Renal cortex interstitium (tissue), 11 donors: ENCODE measurements at regions not wholly inside any gene's neighbourhood (a gene's known extent, or its start where the extent isn't known, plus 50 kb on each side); places are given as distances from the start of the nearest gene placed in this dataset.
"Not testable (repeated sequence)": the region's sequence is repeated elsewhere in the genome, so short reads cannot be mapped to it uniquely, and the experiment has no call there.

ENCODE experiments used
- DNase-seq, 11 donors: peaks; one replicate each; pipeline ENCODE4 v3.0.0-alpha.2; 2013; ENCODE audit warnings: low read depth in 9 of 11, low spot score in 4 of 11; ENCODE audit errors: extremely low read depth in 1 of 11

DNA sequence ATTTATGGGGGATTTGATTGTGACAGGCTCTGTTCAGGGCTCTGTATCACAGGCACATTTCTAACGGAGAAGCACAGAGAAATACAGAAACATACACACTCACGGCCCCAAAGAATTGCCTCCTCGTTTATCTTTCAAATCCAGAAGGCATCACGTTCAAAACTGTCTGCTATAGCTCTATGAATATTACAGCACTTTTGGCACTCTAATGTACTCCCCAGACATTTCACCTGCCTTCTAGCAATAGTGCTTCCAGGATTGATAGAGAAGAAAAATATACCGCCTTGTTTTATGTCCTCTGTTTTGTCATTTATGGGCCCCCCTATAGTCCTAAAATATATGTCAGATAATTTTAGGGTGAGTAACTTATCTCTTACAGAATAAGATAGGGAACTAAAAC lies 947.5 kb downstream of the ANKRD7 start:
- DNase-seq = no peak

DNA sequence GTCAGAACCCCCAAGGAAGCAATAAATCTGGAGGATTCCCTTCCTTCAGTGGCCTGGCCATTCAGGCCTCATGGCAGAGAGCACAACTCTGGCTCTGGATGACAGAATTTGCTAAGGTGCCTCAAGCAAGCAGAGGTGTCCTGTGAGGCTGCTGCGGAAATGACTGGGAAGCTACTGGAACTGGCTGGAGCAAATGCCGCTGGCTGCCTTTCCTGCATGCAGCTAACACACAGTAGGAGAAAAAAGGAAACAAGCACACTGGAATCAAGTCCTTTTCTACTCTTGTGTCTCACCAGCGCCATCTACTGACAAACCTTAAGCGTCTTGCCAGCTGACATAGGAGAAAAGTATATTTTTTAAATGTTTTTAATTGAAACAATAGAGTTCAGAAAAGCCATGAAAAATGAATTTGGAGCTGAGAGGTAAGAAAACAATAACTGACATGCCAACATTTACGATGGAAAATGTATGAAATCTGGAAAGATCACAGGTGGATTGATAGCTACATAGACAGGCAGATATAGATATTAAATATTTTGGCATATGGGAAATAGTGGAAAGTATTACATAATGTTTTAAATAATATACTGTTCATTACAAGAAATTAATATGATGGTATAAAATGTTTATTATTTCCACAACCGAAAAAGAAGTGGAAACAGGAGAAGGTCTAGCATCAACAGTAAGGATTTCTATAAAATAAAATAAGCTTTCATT lies 951.6 kb downstream of the ANKRD7 start:
- DNase-seq = peak; percentile 36 to 77 (median 55)

- DNase-seq = no peak
These were observed 953.4 kb downstream of the ANKRD7 start for GRCh38 chr7:119177863-119178262.

DNA sequence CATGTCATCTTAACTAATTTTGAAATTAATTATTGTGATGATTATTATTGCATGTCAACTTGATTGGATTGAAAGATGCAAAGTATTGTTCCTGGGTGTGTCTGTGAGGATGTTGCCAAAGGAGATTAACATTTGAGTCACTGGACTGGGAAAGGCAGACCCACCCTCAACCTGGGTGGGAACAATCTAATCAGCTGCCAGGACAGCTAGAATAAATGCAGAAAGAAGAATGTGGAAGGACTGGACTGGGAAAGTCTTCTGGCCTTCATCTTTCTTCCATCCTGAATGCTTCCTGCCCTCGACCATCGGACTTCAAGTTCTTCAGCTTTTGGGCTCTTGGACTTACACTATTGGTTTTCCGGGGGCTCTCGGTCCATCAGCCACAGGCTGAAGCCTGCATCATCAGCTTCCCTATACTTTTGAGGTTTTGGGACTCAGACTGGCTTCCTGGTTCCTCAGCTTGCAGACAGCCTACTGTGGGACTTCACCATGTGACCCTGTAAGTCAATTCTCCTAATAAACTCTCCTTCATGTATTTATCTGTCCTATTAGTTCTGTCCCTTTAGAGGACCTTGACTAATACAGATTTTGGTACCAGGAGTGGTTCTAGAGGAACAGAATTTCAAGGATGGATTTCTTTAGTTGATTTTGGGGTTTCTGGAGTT lies 959.8 kb downstream of the ANKRD7 start:
- no peak for DNase-seq

DNA sequence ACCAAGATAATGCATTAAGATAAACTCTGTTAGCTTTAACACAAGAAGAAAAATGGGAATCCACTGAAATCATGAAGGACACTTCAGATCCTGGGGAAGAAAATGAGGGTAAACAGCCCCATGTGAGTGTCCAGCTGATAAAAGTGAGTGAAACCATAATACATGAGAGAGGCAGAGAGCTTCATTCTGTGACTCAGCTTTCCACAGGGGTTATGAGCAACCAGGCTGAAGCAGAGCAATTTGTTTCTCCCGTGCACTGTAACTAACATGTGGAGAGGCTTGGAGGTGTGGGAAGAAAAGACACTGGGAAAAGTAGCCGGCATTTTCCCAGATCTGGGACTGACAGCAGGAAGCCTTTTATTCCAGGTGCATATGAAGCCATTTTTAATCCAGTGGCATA lies 971.7 kb downstream of the ANKRD7 start:
- DNase-seq = no peak

- no peak for DNase-seq
These were observed 972.8 kb downstream of the ANKRD7 start for GRCh38 chr7:119197172-119197876.

- peak in 5 of 11 donors; percentile 4 to 23 (median 10) for DNase-seq
These were observed 973.5 kb downstream of the ANKRD7 start for GRCh38 chr7:119197877-119198527.

DNA sequence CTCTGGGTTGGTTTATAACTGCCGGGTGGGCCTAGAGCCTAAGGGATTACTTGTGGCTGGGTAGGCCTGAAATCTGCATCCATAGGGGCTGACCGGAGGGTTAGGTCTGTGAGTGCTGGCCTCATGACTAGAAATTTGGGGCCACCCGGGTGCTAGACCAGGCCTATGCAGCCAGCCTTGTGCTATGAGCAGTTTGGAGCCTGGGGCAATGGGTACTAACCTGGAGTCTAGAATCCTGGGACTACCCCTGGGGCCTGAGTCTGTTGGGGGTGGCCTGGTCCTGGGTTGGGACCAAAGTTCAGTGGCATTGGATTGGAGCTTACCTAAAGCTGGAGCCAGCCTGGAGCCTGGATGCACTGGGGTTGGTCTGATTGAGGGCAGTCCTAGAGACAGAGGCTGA lies 995.2 kb downstream of the ANKRD7 start:
- DNase-seq = no peak

DNA sequence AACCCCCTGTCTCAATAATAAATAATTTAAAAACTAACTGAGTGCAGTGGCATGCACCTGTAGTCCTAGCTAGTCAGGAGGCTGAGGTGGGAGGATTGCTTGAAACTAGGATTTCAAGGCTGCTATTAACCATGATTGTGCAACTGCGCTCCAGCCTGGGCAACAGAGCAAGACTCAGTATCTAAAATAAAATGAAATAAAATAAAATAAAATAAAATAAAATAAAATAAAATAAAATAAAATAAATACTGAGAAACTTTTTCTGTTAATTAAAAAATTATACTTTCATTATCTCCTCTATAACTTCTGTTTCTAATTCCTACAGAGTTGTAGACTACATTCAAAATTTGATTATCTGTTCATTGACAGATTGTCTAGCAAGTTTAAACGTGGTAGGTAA lies 999.4 kb downstream of the ANKRD7 start:
- no peak for DNase-seq

DNA sequence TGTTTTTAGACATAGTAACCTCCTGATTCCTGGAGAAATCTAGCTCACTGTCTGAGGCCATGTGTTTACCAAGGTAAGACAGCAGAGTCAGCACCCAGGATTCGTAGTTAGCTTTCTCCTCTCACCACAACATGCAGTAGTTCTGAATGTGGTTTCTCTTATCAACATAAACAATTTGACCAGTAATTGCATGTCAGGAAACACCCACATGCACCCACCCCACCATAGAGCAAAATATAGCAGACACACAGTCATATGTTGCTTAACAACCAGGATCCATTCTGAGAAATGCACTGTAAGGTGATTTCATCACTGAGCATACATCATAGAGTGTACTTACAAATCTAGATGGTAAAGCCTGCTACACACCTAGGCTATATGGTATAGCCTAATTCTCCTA lies 1004.0 kb downstream of the ANKRD7 start:
- DNase-seq = no peak

DNA sequence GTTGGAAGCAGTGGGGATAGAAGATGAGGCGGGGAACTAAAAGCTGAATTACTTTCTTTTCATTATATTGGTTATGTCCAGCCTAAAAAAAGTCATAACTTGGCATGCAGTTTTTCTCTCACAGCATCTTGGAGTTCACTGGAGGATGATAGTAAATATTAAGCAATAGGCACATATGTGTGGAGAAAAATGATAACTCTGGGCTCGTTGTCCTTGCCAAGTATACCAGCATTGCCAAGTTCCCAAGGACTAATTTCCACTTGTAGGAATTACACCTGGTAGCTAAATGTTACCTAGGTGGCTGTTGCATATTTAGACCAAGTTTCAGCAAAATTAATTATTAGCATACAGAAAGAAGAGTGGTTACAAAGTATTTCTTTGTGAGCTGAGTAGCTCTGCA lies 1007.6 kb downstream of the ANKRD7 start:
- DNase-seq = no peak

- DNase-seq = no peak
These were observed 1008.5 kb downstream of the ANKRD7 start for GRCh38 chr7:119233015-119233414.

GRCh38 chr7:119252962-119253361 lies 1020.0 kb upstream of the KCND2 start:
- no peak for DNase-seq

- no peak for DNase-seq
These were observed 1018.2 kb upstream of the KCND2 start for GRCh38 chr7:119254742-119255141.

DNA sequence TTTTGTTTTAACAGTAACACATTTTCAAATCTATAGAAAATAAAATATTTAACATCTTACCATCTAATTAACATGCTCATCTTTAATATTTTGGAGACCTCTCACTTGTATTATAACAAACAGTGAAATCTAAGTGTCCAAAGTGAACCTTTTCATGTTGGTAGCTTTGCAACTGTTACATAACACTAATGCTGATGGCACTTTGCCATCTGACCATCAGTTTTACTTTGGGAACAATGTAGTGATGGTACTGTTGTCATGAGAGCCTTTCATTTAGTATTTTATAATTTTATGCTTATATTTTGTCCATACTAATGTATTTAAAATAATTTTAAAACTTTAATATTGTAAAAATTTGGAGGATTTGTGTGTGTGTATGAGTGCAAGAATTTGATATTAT lies 1017.0 kb upstream of the KCND2 start:
- DNase-seq = no peak

- DNase-seq = no peak
These were observed 1016.4 kb upstream of the KCND2 start for GRCh38 chr7:119256446-119257131.

- DNase-seq = not testable (repeated sequence)
These were observed 1006.2 kb upstream of the KCND2 start for GRCh38 chr7:119266790-119267189.

DNA sequence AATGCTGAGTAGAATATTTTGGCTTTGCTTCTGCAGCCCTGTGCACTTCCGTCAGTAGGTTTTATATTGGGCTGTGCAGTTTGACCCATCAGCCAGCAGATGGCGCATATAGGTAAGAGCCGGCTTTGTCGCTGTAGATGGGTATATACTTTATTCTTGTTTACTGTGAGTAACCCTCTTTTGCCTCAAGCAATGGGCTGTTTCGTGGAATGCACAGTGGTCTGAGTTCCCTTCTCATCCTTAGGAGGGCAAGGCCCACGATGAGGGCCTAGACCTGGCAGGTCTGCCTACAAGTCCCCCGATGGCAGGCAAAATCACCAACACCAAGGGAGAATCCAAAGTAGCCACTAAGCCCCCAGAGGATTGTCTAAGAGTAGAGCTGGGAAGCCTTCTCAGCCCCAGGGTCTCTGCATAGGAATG lies 1002.9 kb upstream of the KCND2 start:
- peak; percentile 9 to 52 (median 27) for DNase-seq

- DNase-seq = no peak
These were observed 1002.3 kb upstream of the KCND2 start for GRCh38 chr7:119270644-119271043.
